Stimulated activated CD8-positive, alpha-beta memory T cell treated with anti-CD3 and anti-CD28 coated beads, Interleukin-15, amount 100 ng/mL, for 4 hours (primary cell): ENCODE measurements at regions not wholly inside any gene's neighbourhood (a gene's known extent, or its start where the extent isn't known, plus 50 kb on each side); places are given as distances from the start of the nearest gene placed in this dataset.

Source experiments
- DNase-seq, 2 donors: peaks; one replicate each; pipeline ENCODE4 v3.0.0-alpha.2; 2020; ENCODE audit warnings: low read depth in 2 of 2

- no peak for DNase-seq
These were observed 392.2 kb downstream of the C6orf118 start for GRCh38 chr6:164917211-164917610.

GRCh38 chr6:164916087-164916486, 393.3 kb downstream of the C6orf118 start:
- no peak for DNase-seq

GRCh38 chr6:164911873-164912580, 397.4 kb downstream of the C6orf118 start:
- DNase-seq: no peak

GRCh38 chr6:164911151-164911550, 398.3 kb downstream of the C6orf118 start:
- no peak for DNase-seq

- no peak for DNase-seq
These were observed 402.6 kb downstream of the C6orf118 start for GRCh38 chr6:164906766-164907165.

GRCh38 chr6:164905311-164905710, 404.1 kb downstream of the C6orf118 start:
- DNase-seq: no peak

- no peak for DNase-seq
These were observed 411.0 kb downstream of the C6orf118 start for GRCh38 chr6:164898412-164898811.

- no peak for DNase-seq
These were observed 411.7 kb downstream of the C6orf118 start for GRCh38 chr6:164897523-164898235.

- no peak for DNase-seq
These were observed 419.4 kb downstream of the C6orf118 start for GRCh38 chr6:164889980-164890379.

- DNase-seq: no peak
These were observed 421.7 kb downstream of the C6orf118 start for GRCh38 chr6:164887660-164888059.

- no peak for DNase-seq
These were observed 427.2 kb downstream of the C6orf118 start for GRCh38 chr6:164882236-164882635.

GRCh38 chr6:164871783-164872182, 437.6 kb downstream of the C6orf118 start:
- no peak for DNase-seq

- no peak for DNase-seq
These were observed 439.2 kb downstream of the C6orf118 start for GRCh38 chr6:164870164-164870563.

GRCh38 chr6:164861967-164862366, 447.4 kb downstream of the C6orf118 start:
- DNase-seq: no peak

GRCh38 chr6:164859816-164860215, 449.6 kb downstream of the C6orf118 start:
- no peak for DNase-seq

GRCh38 chr6:164856138-164856537, 453.3 kb downstream of the C6orf118 start:
- DNase-seq: no peak

GRCh38 chr6:164855281-164855680, 454.1 kb downstream of the C6orf118 start:
- DNase-seq: no peak

- DNase-seq: no peak
These were observed 454.9 kb downstream of the C6orf118 start for GRCh38 chr6:164854526-164854925.

GRCh38 chr6:164845773-164846172, 463.6 kb downstream of the C6orf118 start:
- DNase-seq: no peak

- DNase-seq: no peak
These were observed 467.3 kb downstream of the C6orf118 start for GRCh38 chr6:164842085-164842484.

GRCh38 chr6:164838068-164838615, 471.3 kb downstream of the C6orf118 start:
- DNase-seq: no peak

GRCh38 chr6:164836486-164836885, 472.9 kb downstream of the C6orf118 start:
- no peak for DNase-seq

GRCh38 chr6:164832410-164832809, 477.0 kb downstream of the C6orf118 start:
- no peak for DNase-seq
